ENCODE measurements at regions not wholly inside any gene's neighbourhood (a gene's known extent, or its start where the extent isn't known, plus 50 kb on each side); places are given as distances from the start of the nearest gene placed in this dataset.

GRCh38 chr11:115624065-115624464 is 119.8 kb upstream of the CADM1 start:
- TF ChIP-seq EZH2 (IDR thresholded peaks at IDR 0.05; ENCODE audit: borderline replicate concordance, low read length) (no peak), CTCF (IDR thresholded peaks at IDR 0.05; ENCODE audit: low read length) (no peak)

All from OCI-LY1 (cell line).